MM.1S (cell line): ENCODE measurements at regions not wholly inside any gene's neighbourhood (a gene's known extent, or its start where the extent isn't known, plus 50 kb on each side); places are given as distances from the start of the nearest gene placed in this dataset.

Source experiments
- DNase-seq: peaks from one replicate; pipeline ENCODE4 v3.0.0-alpha.2; 2015
- H2AFZ ChIP-seq: fragments of 300-600 bp; sonication (generic); 2 replicates; pipeline ENCODE4 v1.6.0; 2016; ENCODE audit warnings: antibody characterized with exemption, low read length
- H3F3A ChIP-seq: fragments of 300-600 bp; sonication (generic); 2 replicates; pipeline ENCODE4 v1.6.1; 2016; ENCODE audit warnings: mild to moderate bottlenecking, antibody characterized with exemption, low read length, moderate library complexity, mixed read lengths; ENCODE audit not compliant: insufficient read depth
- H3K27ac ChIP-seq: fragments of 300-600 bp; sonication (generic); 2 replicates; pipeline ENCODE4 v1.5.1; 2016; ENCODE audit warnings: mild to moderate bottlenecking, low read length
- H3K27me3 ChIP-seq: fragments of 300-600 bp; sonication (generic); replicated peaks from 2 replicates; pipeline ENCODE4 v1.6.0; 2016; ENCODE audit warnings: low read length; ENCODE audit not compliant: insufficient read depth
- H3K36me3 ChIP-seq: fragments of 300-600 bp; sonication (generic); replicated peaks from 2 replicates; pipeline ENCODE4 v1.6.1; 2016; ENCODE audit warnings: mild to moderate bottlenecking, low read length, mixed read lengths; ENCODE audit not compliant: insufficient read depth
- H3K4me1 ChIP-seq: fragments of 300-600 bp; sonication (generic); 2 replicates; pipeline ENCODE4 v1.6.1; 2016; ENCODE audit warnings: low read length, mixed read lengths
- H3K4me2 ChIP-seq: fragments of 300-600 bp; sonication (generic); 2 replicates; pipeline ENCODE4 v1.6.0; 2016; ENCODE audit warnings: low read depth, low read length
- H3K4me3 ChIP-seq: fragments of 300-600 bp; sonication (generic); 2 replicates; pipeline ENCODE4 v1.5.1; 2016; ENCODE audit warnings: low read length, mixed read lengths
- H3K79me2 ChIP-seq: fragments of 300-600 bp; sonication (generic); 2 replicates; pipeline ENCODE4 v1.6.1; 2016; ENCODE audit warnings: mixed run types, low read length, mixed read lengths
- H3K9ac ChIP-seq: fragments of 300-600 bp; sonication (generic); 2 replicates; pipeline ENCODE4 v1.6.1; 2016; ENCODE audit warnings: low read length, mixed read lengths
- H3K9me2 ChIP-seq: fragments of 300-600 bp; sonication (generic); replicated peaks from 2 replicates; pipeline ENCODE4 v1.6.1; 2016; ENCODE audit warnings: mild to moderate bottlenecking, low read length, mixed read lengths; ENCODE audit not compliant: insufficient read depth
- H3K9me3 ChIP-seq: fragments of 300-600 bp; sonication (generic); replicated peaks from 2 replicates; pipeline ENCODE4 v1.6.1; 2016; ENCODE audit warnings: mild to moderate bottlenecking, low read length, mixed read lengths; ENCODE audit not compliant: insufficient read depth
- H4K20me1 ChIP-seq: fragments of 300-600 bp; sonication (generic); 2 replicates; pipeline ENCODE4 v1.6.1; 2016; ENCODE audit warnings: mild to moderate bottlenecking, low read length, moderate library complexity, mixed read lengths; ENCODE audit not compliant: insufficient read depth
- EZH2 ChIP-seq: fragments of 300-600 bp; sonication (generic); optimal IDR thresholded peaks from 2 replicates; pipeline ENCODE3; 2017; ENCODE audit warnings: low read depth, mild to moderate bottlenecking, antibody characterized with exemption, low read length, mixed read lengths
- EZH2phosphoT487 ChIP-seq: fragments of 300-600 bp; sonication (generic); IDR thresholded peaks from 2 replicates; pipeline ENCODE4 v1.6.1; 2018; ENCODE audit warnings: antibody characterized with exemption, low read length
- TF ChIP-seq, protein P1 (sequence below): fragments of 300-600 bp; sonication (generic); IDR thresholded peaks from 2 replicates; pipeline ENCODE4 v1.5.1; 2016; ENCODE audit warnings: antibody characterized with exemption, low read length, mixed read lengths

DNA sequence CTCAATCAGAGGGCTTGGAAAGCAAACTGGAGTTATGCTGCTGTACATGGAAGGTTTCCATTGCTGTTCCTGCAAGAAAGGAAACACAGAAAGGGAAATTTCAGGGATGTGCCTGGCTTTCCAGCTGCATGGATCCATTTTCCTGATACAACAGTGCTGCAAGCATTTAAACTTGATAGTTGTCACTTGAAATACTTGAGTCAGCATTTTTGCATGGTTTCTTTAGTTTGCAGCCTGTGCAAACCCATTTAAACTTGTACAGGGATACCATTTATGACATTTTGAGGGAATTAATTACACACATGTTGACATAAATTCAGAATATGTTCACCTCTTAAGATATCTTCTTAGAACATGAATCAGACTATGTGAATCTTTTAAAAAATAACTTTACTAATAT lies 131.1 kb upstream of the RASGEF1B start:
- H3K27ac ChIP-seq, result no peak overlapping the region
- no peaks in the 10 kb centered on the region for H3K4me1 ChIP-seq
- no peaks in the 10 kb centered on the region for H4K20me1 ChIP-seq
- H3F3A ChIP-seq, result no peaks in the 10 kb centered on the region
- H3K9ac ChIP-seq, result no peak overlapping the region
- no peaks in the 10 kb centered on the region for H3K9me3 ChIP-seq
- H2AFZ ChIP-seq, result no peak overlapping the region
- no peaks in the 10 kb centered on the region for H3K36me3 ChIP-seq
- DNase-seq, result no peak
- no peaks in the 10 kb centered on the region for H3K79me2 ChIP-seq
- TF ChIP-seq EZH2, result no peak
- TF ChIP-seq, protein P1, sequence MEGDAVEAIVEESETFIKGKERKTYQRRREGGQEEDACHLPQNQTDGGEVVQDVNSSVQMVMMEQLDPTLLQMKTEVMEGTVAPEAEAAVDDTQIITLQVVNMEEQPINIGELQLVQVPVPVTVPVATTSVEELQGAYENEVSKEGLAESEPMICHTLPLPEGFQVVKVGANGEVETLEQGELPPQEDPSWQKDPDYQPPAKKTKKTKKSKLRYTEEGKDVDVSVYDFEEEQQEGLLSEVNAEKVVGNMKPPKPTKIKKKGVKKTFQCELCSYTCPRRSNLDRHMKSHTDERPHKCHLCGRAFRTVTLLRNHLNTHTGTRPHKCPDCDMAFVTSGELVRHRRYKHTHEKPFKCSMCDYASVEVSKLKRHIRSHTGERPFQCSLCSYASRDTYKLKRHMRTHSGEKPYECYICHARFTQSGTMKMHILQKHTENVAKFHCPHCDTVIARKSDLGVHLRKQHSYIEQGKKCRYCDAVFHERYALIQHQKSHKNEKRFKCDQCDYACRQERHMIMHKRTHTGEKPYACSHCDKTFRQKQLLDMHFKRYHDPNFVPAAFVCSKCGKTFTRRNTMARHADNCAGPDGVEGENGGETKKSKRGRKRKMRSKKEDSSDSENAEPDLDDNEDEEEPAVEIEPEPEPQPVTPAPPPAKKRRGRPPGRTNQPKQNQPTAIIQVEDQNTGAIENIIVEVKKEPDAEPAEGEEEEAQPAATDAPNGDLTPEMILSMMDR, result no peak
- no peak for TF ChIP-seq EZH2phosphoT487
- H3K9me2 ChIP-seq, result no peaks in the 10 kb centered on the region
- H3K4me3 ChIP-seq, result no peak overlapping the region
- no peak overlapping the region for H3K4me2 ChIP-seq
- no peaks in the 10 kb centered on the region for H3K27me3 ChIP-seq

DNA sequence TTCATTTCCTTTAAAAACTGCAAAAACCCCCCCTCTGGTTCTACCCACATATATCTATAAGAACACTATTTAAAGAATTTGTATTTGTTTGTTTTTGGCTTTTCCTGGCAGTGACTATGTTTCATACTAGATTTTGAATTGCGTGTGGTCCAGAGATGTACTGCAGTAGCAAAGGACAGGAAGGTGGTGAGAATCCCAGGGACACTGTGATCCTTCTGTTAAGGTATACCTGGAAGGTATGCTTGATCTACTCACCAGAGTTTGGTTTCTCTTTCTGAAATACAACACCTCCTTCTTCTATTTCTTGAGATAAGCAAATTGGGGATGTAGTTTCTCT lies 129.6 kb upstream of the RASGEF1B start:
- H2AFZ ChIP-seq, result no peak overlapping the region

DNA sequence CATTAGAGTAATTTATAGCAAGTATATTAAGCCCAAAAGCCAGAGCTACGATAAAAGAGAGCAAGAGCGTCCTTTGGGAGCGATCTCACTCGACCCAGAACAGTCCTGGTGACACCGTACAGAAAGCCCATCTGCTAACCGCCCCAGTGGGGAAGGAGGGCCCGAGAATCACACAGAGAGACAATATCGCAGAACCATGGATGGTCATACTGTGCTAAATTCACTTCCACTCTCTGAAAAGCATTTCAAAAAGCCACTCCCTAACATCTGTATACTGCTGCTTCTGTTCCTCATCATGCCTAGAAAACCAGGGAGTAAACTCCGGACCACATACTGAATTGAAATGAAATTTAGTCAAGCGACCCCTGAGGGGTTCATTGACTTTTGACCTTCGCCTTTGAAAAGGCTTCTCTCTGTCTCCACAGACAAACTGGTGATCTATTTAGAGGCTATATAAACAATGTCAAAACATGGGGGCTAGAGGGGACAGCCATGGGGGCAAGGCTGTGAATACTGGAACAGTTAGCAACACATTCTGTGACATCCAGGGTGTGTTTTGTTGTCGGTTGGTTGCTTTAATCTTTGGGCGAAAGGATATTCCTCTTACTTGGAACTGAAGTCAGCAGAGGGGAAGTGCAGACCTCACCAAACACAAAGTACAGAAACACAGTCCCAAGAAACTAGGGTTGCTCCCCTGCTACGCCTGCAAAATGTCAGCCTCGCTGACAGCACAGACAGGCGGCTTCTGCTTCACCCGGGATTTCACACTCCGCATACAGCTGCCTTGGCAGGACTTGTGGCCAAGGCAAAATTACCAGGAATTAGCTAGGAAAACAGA lies 129.0 kb upstream of the RASGEF1B start:
- no peak overlapping the region for H3K27ac ChIP-seq
- H4K20me1 ChIP-seq, result no peaks in the 10 kb centered on the region
- no peak overlapping the region for H2AFZ ChIP-seq
- H3K4me1 ChIP-seq, result peaks cover 5% of the 10 kb centered on the region
- H3K9me3 ChIP-seq, result no peaks in the 10 kb centered on the region
- H3K79me2 ChIP-seq, result no peaks in the 10 kb centered on the region
- H3K4me2 ChIP-seq, result no peak overlapping the region
- no peak overlapping the region for H3K9ac ChIP-seq
- no peaks in the 10 kb centered on the region for H3K36me3 ChIP-seq
- H3K9me2 ChIP-seq, result no peaks in the 10 kb centered on the region
- no peaks in the 10 kb centered on the region for H3F3A ChIP-seq
- H3K4me3 ChIP-seq, result no peak overlapping the region
- H3K27me3 ChIP-seq, result no peaks in the 10 kb centered on the region
- no peak for DNase-seq
- TF ChIP-seq, protein P1, result no peak
- no peak for TF ChIP-seq EZH2phosphoT487
- TF ChIP-seq EZH2, result no peak

More for the DNA sequence above, 129.6 kb upstream of the RASGEF1B start:
- no peak overlapping the region for H3K4me2 ChIP-seq
- H3F3A ChIP-seq, result no peaks in the 10 kb centered on the region
- H3K9ac ChIP-seq, result no peak overlapping the region
- no peaks in the 10 kb centered on the region for H3K4me1 ChIP-seq
- TF ChIP-seq, protein P1, result no peak
- TF ChIP-seq EZH2, result no peak
- no peak for TF ChIP-seq EZH2phosphoT487
- no peaks in the 10 kb centered on the region for H4K20me1 ChIP-seq
- H3K36me3 ChIP-seq, result no peaks in the 10 kb centered on the region
- no peaks in the 10 kb centered on the region for H3K9me3 ChIP-seq
- H3K79me2 ChIP-seq, result no peaks in the 10 kb centered on the region
- no peak overlapping the region for H3K27ac ChIP-seq
- H3K9me2 ChIP-seq, result no peaks in the 10 kb centered on the region
- DNase-seq, result no peak
- H3K27me3 ChIP-seq, result no peaks in the 10 kb centered on the region
- no peak overlapping the region for H3K4me3 ChIP-seq
